ENCODE measurements at regions not wholly inside any gene's neighbourhood (a gene's known extent, or its start where the extent isn't known, plus 50 kb on each side); places are given as distances from the start of the nearest gene placed in this dataset.

DNA sequence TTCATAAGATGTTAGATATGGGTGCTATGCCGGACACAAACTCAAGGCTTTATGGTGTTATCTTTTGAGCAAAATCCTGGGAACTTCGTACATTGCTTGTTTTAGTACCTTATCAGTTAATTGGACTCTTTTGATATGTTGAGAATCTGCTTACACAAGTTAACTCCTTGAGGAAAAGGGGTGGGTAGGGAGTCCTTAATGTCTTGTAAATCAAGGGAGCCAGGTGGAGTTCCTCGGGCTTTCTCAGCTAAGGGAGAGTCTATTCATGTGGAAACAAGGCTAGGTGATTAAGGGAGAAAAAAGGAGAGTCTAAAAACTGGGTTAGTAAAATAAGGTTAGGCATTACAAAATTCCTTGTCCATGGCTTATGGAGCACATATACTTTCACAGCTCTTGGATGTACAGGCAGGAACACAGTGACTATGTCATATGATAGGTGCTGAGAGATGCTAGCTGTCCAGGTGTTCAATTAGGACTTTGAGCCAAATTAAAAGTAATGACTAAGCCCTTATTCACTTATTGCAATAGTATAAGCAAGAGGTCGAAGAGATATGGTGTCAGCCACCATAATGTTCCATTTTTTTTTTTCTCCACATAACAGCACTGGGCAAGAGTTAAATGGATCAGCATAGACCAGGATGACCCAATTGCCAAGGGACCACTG is 59.5 kb upstream of the DYNAP start:
- TF ChIP-seq CTCF (IDR thresholded peaks at IDR 0.05): no peak
- TF ChIP-seq, protein P1, sequence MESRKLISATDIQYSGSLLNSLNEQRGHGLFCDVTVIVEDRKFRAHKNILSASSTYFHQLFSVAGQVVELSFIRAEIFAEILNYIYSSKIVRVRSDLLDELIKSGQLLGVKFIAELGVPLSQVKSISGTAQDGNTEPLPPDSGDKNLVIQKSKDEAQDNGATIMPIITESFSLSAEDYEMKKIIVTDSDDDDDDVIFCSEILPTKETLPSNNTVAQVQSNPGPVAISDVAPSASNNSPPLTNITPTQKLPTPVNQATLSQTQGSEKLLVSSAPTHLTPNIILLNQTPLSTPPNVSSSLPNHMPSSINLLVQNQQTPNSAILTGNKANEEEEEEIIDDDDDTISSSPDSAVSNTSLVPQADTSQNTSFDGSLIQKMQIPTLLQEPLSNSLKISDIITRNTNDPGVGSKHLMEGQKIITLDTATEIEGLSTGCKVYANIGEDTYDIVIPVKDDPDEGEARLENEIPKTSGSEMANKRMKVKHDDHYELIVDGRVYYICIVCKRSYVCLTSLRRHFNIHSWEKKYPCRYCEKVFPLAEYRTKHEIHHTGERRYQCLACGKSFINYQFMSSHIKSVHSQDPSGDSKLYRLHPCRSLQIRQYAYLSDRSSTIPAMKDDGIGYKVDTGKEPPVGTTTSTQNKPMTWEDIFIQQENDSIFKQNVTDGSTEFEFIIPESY (IDR thresholded peaks at IDR 0.05; ENCODE audit: borderline replicate concordance, low read depth): no peak

Data from SK-N-SH (cell line).